LNCaP clone FGC (cell line): ENCODE measurements at regions not wholly inside any gene's neighbourhood (a gene's known extent, or its start where the extent isn't known, plus 50 kb on each side); places are given as distances from the start of the nearest gene placed in this dataset.
"Not testable (repeated sequence)": the region's sequence is repeated elsewhere in the genome, so short reads cannot be mapped to it uniquely, and the experiment has no call there.

Source experiments
- DNase-seq: peaks from one replicate; pipeline ENCODE4 v3.0.0-alpha.2; 2011; ENCODE audit warnings: low read depth
- H3K4me3 ChIP-seq: 2 replicates; pipeline ENCODE4 v1.5.1; 2011; ENCODE audit warnings: mild to moderate bottlenecking, low read depth, low read length, control low read depth
- CTCF ChIP-seq: IDR thresholded peaks from 2 replicates; pipeline ENCODE4 v1.5.1; 2012; ENCODE audit warnings: mild to moderate bottlenecking; ENCODE audit not compliant: control insufficient read depth, insufficient read depth; ENCODE audit errors: extremely low read depth

GRCh38 chr7:126065766-126066165, 1136.1 kb upstream of the POT1 start:
- DNase-seq, result no peak
- TF ChIP-seq CTCF, result no peak
- no peak overlapping the region for H3K4me3 ChIP-seq

- no peak for DNase-seq
- no peak for TF ChIP-seq CTCF
- H3K4me3 ChIP-seq, result no peak overlapping the region
These were observed 1128.4 kb upstream of the POT1 start for GRCh38 chr7:126057979-126058378.

GRCh38 chr7:126056613-126057012, 1127.0 kb upstream of the POT1 start:
- not testable (repeated sequence) for H3K4me3 ChIP-seq, DNase-seq

- H3K4me3 ChIP-seq, result no peak overlapping the region
- TF ChIP-seq CTCF, result no peak
- DNase-seq, result no peak
These were observed 1122.6 kb upstream of the POT1 start for GRCh38 chr7:126052229-126052628.

GRCh38 chr7:126044662-126045061, 1115.0 kb upstream of the POT1 start:
- no peak for TF ChIP-seq CTCF
- DNase-seq, result no peak

GRCh38 chr7:126041472-126041871, 1111.8 kb upstream of the POT1 start:
- H3K4me3 ChIP-seq, result no peak overlapping the region
- no peak for TF ChIP-seq CTCF
- DNase-seq, result no peak

More at GRCh38 chr7:126044662-126045061, 1115.0 kb upstream of the POT1 start:
- no peak overlapping the region for H3K4me3 ChIP-seq

GRCh38 chr7:126040114-126041045, 1110.8 kb upstream of the POT1 start:
- no peak overlapping the region for H3K4me3 ChIP-seq
- no peak for TF ChIP-seq CTCF
- DNase-seq, result no peak
